GM12878 (cell line): ENCODE measurements at regions not wholly inside any gene's neighbourhood (a gene's known extent, or its start where the extent isn't known, plus 50 kb on each side); places are given as distances from the start of the nearest gene placed in this dataset.

Source experiments
- CHD2 ChIP-seq: IDR thresholded peaks from 2 replicates; pipeline ENCODE4 v1.6.1; 2011; ENCODE audit warnings: low read depth, low read length, improper control_type of control experiment, borderline replicate concordance
- CTCF ChIP-seq, 3 experiments: IDR thresholded peaks in 2 of 3; conservative IDR thresholded peaks in 1 of 3; 2 replicates each; pipeline ENCODE4 v1.5.1; 2011; ENCODE audit warnings: low read depth in 3 of 3, low read length in 3 of 3, mild to moderate bottlenecking in 3 of 3, control low read depth in 2 of 3, moderate library complexity in 2 of 3, inconsistent platforms in 1 of 3, mixed read lengths in 1 of 3; ENCODE audit not compliant: control insufficient read depth in 2 of 3, insufficient read depth in 1 of 3; ENCODE audit errors: extremely low read depth in 1 of 3
- NFYB ChIP-seq: IDR thresholded peaks from 2 replicates; pipeline ENCODE4 v1.6.1; 2011; ENCODE audit warnings: low read depth, mild to moderate bottlenecking, low read length, improper control_type of control experiment, moderate library complexity; ENCODE audit not compliant: insufficient read depth
- NR2F1 ChIP-seq: fragments of 450-650 bp; conservative IDR thresholded peaks from 2 replicates; pipeline ENCODE4 v1.6.1; 2017; ENCODE audit warnings: mild to moderate bottlenecking
- SREBF2 ChIP-seq: IDR thresholded peaks from 2 replicates; pipeline ENCODE4 v1.6.1; 2012; ENCODE audit warnings: mild to moderate bottlenecking, low read length

- TF ChIP-seq SREBF2 (no peak), CTCF (IDR thresholded peaks at IDR 0.05 in 2 of 3, conservative IDR thresholded peaks at IDR 0.05 in 1 of 3; ENCODE audit: control insufficient read depth in 2 of 3, extremely low read depth in 1 of 3, insufficient read depth in 1 of 3, low read depth in 3 of 3, low read length in 3 of 3) (peak in 2 of 3 experiments; percentile 41 to 61; a peak in 3 of 6 replicates), NR2F1 (peak; percentile 43; the same call in 1 of the 2 replicates), CHD2 (peak; percentile 17; the same call in 1 of the 2 replicates), NFYB (no peak)
These were observed 49.8 kb upstream of the SLC1A4 start for GRCh38 chr2:64939332-64939917.
